ENCODE measurements at regions not wholly inside any gene's neighbourhood (a gene's known extent, or its start where the extent isn't known, plus 50 kb on each side); places are given as distances from the start of the nearest gene placed in this dataset.

DNA sequence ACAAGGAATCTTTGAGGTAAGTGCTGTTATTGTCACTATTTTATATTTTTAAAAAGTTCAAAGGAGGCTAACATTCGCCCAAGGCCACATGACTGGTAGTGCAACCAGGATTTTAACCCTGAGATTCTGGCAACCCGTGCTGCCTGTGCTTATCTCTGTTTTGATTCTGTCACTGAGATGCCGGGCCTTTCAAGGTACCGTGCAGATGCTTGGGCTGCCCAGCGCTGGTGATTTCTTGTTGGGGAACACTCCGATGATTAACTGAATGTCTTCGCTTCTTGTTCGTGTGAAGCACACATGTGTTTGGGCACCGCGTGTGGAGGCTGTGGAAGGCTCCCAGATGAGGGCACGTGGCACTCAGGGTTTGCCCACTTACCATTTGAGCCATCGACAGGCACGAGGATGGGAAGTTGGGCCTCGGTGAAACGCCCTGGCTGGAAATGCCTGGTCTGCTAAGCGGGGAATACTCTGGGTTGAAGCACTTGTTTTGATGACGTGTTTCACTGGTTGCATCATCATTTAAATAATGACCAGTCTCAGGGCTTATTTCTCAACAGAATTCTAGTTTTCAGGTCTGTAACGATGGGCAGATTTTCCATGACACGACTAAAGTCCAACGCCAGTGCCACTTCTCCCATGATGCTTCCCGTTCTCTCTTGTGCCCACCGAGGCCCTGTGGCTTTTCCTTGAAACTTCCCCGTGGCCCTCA is 392.7 kb downstream of the FGF9 start:
- TF ChIP-seq, protein P1, sequence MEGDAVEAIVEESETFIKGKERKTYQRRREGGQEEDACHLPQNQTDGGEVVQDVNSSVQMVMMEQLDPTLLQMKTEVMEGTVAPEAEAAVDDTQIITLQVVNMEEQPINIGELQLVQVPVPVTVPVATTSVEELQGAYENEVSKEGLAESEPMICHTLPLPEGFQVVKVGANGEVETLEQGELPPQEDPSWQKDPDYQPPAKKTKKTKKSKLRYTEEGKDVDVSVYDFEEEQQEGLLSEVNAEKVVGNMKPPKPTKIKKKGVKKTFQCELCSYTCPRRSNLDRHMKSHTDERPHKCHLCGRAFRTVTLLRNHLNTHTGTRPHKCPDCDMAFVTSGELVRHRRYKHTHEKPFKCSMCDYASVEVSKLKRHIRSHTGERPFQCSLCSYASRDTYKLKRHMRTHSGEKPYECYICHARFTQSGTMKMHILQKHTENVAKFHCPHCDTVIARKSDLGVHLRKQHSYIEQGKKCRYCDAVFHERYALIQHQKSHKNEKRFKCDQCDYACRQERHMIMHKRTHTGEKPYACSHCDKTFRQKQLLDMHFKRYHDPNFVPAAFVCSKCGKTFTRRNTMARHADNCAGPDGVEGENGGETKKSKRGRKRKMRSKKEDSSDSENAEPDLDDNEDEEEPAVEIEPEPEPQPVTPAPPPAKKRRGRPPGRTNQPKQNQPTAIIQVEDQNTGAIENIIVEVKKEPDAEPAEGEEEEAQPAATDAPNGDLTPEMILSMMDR (IDR thresholded peaks at IDR 0.05), result no peak
- TF ChIP-seq EZH2 (IDR thresholded peaks at IDR 0.05; ENCODE audit: borderline replicate concordance, insufficient read depth, low read depth, low read length, poor library complexity, severe bottlenecking), result no peak

Data from B cell (primary cell).